Activated CD8-positive, alpha-beta T cell treated with anti-CD3 and anti-CD28 coated beads for 36 hours (primary cell): ENCODE measurements at regions not wholly inside any gene's neighbourhood (a gene's known extent, or its start where the extent isn't known, plus 50 kb on each side); places are given as distances from the start of the nearest gene placed in this dataset.
"Not testable (repeated sequence)": the region's sequence is repeated elsewhere in the genome, so short reads cannot be mapped to it uniquely, and the experiment has no call there.

Experiments
- ATAC-seq: fragments of 200-7000 bp; cut with Tn5 transposase; one replicate; pipeline ENCODE4 v1.10.0; 2021; ENCODE audit warnings: mild to moderate bottlenecking, moderate library complexity
- CTCF ChIA-PET: fragments of 350-600 bp; sonication (Branson Sonifier 250); formaldehyde crosslinking; loops from one replicate; lab custom pipeline; 2021; ENCODE audit warnings: antibody characterized with exemption; lab: Charles Lee
- POLR2A ChIA-PET: fragments of 350-600 bp; sonication (Branson Sonifier 250); formaldehyde crosslinking; loops from one replicate; lab custom pipeline; 2021; ENCODE audit warnings: antibody characterized with exemption; lab: Charles Lee
- DNase-seq: peaks from one replicate; pipeline ENCODE4 v3.0.0-alpha.2; 2020
- H3K27ac Mint-ChIP-seq: one replicate; pipeline ENCODE4 v1.8.0; 2021; ENCODE audit warnings: mild to moderate bottlenecking, mixed read lengths
- H3K27me3 Mint-ChIP-seq: one replicate; pipeline ENCODE4 v1.8.0; 2021; ENCODE audit warnings: mixed read lengths
- H3K36me3 Mint-ChIP-seq: one replicate; pipeline ENCODE4 v1.8.0; 2021; ENCODE audit warnings: low read depth, mixed read lengths
- H3K4me1 Mint-ChIP-seq: one replicate; pipeline ENCODE4 v1.8.0; 2021; ENCODE audit warnings: low read depth, mixed read lengths
- H3K4me3 Mint-ChIP-seq: one replicate; pipeline ENCODE4 v1.8.0; 2021; ENCODE audit warnings: mild to moderate bottlenecking, moderate library complexity, mixed read lengths
- H3K9me3 Mint-ChIP-seq: one replicate; pipeline ENCODE4 v1.8.0; 2021; ENCODE audit warnings: mixed read lengths
- intact Hi-C: fragments of 100-400 bp; cut with micrococcal nuclease; formaldehyde crosslinking; loops from one replicate; pipeline ENCODE4 v1.10.0; 2022
- TF ChIP-seq, protein P1 (sequence below): fragments of 200-600 bp; IDR thresholded peaks from one replicate; pipeline ENCODE4 v1.8.0; 2022; ENCODE audit warnings: antibody characterized with exemption, mild to moderate bottlenecking

DNA sequence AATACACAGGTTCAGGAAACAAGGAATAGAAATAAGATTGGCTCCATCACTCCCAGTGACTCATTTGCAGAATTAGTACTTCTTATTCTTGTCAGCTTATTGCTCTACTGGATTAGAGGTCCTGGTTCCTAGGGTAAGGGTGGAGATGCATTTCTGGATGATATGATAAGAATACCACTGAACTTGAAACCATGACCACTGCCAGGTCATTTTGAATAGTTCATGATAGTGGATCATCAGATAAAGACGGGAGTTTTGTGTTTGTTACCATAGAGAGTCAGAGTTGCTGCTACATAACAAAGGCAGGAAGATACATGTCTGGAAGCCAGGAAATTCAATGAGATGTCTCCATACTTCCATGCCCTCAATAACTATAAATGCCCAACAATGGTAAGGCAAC lies 109.2 kb upstream of the FAT1 start:
- POLR2A ChIA-PET: no interaction called here
- CTCF ChIA-PET: no interaction called here
- no peak for DNase-seq
- Mint-ChIP-seq H3K27ac (no peak overlapping the region), H3K4me1 (no peaks in the 10 kb centered on the region), H3K9me3 (peaks cover 10% of the 10 kb centered on the region), H3K4me3 (no peak overlapping the region), H3K36me3 (no peaks in the 10 kb centered on the region), H3K27me3 (no peaks in the 10 kb centered on the region)
- TF ChIP-seq, protein P1, sequence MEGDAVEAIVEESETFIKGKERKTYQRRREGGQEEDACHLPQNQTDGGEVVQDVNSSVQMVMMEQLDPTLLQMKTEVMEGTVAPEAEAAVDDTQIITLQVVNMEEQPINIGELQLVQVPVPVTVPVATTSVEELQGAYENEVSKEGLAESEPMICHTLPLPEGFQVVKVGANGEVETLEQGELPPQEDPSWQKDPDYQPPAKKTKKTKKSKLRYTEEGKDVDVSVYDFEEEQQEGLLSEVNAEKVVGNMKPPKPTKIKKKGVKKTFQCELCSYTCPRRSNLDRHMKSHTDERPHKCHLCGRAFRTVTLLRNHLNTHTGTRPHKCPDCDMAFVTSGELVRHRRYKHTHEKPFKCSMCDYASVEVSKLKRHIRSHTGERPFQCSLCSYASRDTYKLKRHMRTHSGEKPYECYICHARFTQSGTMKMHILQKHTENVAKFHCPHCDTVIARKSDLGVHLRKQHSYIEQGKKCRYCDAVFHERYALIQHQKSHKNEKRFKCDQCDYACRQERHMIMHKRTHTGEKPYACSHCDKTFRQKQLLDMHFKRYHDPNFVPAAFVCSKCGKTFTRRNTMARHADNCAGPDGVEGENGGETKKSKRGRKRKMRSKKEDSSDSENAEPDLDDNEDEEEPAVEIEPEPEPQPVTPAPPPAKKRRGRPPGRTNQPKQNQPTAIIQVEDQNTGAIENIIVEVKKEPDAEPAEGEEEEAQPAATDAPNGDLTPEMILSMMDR: no peak
- no peak for ATAC-seq
- intact Hi-C loops: no loop called here

DNA sequence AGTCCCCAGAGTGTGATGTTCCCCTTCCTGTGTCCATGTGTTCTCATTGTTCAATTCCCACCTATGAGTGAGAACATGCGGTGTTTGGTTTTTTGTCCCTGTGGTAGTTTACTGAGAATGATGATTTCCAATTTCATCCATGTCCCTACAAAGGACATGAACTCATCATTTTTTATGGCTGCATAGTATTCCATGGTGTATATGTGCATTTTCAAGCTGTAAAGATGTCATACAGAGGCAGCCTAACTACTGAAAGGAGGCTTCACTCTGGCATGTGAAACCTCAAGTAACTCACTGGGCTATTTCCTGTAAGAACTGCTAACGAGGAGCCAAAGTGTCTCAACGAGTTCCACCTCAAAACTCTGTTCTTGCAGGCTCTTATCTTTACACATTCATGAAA lies 113.8 kb upstream of the FAT1 start:
- CTCF ChIA-PET, intact Hi-C loops, POLR2A ChIA-PET, H3K27ac Mint-ChIP-seq, DNase-seq, H3K9me3 Mint-ChIP-seq, H3K36me3 Mint-ChIP-seq, ATAC-seq, H3K4me3 Mint-ChIP-seq, H3K27me3 Mint-ChIP-seq, H3K4me1 Mint-ChIP-seq: not testable (repeated sequence)

DNA sequence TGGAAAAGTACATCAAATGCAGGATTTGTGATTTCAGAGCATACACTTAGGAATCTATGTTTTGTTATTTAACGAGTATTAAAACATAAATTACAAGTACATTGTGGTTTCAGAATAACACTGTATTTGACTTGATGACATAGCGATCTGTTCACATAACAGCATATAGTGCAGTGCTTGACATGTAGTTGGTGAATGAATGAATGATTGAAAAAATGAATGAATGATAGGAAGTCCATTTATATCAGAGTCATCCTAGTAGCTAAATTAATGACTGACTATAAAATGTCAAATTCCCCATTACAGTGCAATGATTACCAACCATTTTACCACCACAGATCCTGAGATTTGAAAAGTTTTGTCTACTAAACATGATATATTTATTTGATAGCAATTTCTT lies 114.6 kb upstream of the FAT1 start:
- POLR2A ChIA-PET: no interaction called here
- no peak for ATAC-seq

DNA sequence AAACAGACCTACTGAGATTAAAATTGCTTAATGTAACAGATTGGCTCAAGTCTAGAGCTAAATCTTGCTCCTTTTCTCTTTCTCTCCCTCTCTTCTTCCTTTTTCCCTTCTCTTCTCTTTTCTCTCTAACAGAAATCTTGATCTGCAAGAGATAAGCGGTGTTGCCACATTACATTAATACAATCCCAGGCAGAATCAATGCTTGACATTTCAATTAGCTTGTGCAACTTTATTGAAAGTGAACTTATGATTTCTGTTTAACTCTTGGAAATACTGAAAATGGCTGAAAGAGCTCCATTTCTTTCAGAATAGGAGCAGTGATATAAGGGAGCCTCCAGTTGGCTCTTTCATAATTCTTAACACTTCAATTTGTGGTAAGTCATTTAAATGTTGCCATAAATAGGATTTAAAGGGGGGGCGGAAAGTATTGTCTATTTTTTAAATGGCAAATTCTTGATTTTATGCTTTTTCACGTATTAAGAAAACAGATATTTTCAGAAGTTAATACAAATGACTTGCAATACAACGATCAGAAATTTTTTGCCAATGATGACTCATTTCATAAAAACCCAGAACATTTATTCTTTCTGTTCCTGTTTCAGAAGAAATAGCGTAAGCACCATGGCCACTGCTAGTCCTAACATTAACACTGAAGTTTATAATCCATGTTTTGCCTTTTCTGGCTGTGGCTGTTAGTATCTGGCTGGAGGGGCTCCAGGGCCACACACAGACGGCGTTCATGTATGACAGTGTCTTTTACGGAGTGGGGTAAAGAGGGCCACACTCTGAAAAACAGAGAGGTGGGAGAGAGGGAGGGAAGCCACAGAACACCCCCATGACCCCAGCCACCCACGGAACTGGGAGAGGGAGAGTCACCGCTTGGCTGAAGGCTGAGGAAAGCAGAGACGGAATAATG lies 115.7 kb upstream of the FAT1 start:
- DNase-seq (no peak), ATAC-seq (no peak)
- CTCF ChIA-PET: no interaction called here
- TF ChIP-seq, protein P1: no peak
- H3K9me3 Mint-ChIP-seq: peaks cover 5% of the 10 kb centered on the region
- no peak overlapping the region for H3K27ac Mint-ChIP-seq
- POLR2A ChIA-PET: no interaction called here
- H3K4me1 Mint-ChIP-seq: no peaks in the 10 kb centered on the region
- no peaks in the 10 kb centered on the region for H3K27me3 Mint-ChIP-seq
- intact Hi-C loops: no loop called here
- no peak overlapping the region for H3K4me3 Mint-ChIP-seq
- no peaks in the 10 kb centered on the region for H3K36me3 Mint-ChIP-seq

More for the DNA sequence above, 114.6 kb upstream of the FAT1 start:
- Mint-ChIP-seq H3K9me3 (peaks cover 5% of the 10 kb centered on the region), H3K27me3 (no peaks in the 10 kb centered on the region), H3K36me3 (no peaks in the 10 kb centered on the region), H3K4me1 (no peaks in the 10 kb centered on the region), H3K27ac (no peak overlapping the region), H3K4me3 (no peak overlapping the region)
- intact Hi-C loops: no loop called here
- CTCF ChIA-PET: no interaction called here
- TF ChIP-seq, protein P1: no peak
- no peak for DNase-seq

DNA sequence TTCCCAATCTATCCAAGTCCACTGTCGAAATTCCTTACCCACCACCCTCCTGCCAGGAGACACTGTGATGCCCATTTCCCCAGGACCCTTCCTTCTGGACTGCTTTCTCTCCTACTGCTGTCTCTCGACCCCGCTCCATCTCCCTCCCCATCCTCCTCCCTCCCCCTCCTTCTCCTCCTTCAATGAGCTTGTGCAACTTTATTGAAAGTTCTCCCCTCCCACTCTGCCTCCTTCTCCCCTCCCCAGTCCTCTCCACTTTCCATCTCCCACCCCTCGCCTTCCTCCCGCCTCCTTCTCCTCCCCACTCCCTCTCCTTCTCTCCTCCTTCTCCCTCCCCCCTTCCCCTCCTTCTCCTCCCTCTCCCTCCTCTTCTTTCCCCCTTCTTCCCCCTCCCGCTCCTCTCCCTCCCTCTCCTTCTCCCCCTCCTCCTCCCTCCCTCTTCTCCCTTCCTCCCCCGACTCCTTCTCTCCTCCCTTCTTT lies 116.6 kb upstream of the FAT1 start:
- Mint-ChIP-seq H3K4me3 (no peak overlapping the region), H3K4me1 (no peaks in the 10 kb centered on the region), H3K27me3 (no peaks in the 10 kb centered on the region), H3K36me3 (no peaks in the 10 kb centered on the region), H3K9me3 (peaks cover 5% of the 10 kb centered on the region), H3K27ac (no peak overlapping the region)
- CTCF ChIA-PET: no interaction called here
- TF ChIP-seq, protein P1: no peak
- intact Hi-C loops: no loop called here
- POLR2A ChIA-PET: no interaction called here
- ATAC-seq (no peak), DNase-seq (no peak)
